Suprapubic skin (tissue), 4 donors: ENCODE measurements at regions not wholly inside any gene's neighbourhood (a gene's known extent, or its start where the extent isn't known, plus 50 kb on each side); places are given as distances from the start of the nearest gene placed in this dataset.

Experiments
- DNase-seq, 2 donors: peaks; one replicate each; pipeline ENCODE4 v3.0.0-alpha.2; 2019; ENCODE audit warnings: low spot score in 2 of 2
- H3K27ac ChIP-seq: fragments of 200-600 bp; sonication (generic); one replicate; pipeline ENCODE4 v1.5.1; 2019
- H3K27me3 ChIP-seq: fragments of 200-600 bp; sonication (generic); one replicate; pipeline ENCODE4 v1.5.1; 2019
- H3K36me3 ChIP-seq: fragments of 200-600 bp; sonication (generic); one replicate; pipeline ENCODE4 v1.5.1; 2019
- H3K4me1 ChIP-seq: fragments of 200-600 bp; sonication (generic); one replicate; pipeline ENCODE4 v1.5.1; 2019
- H3K4me3 ChIP-seq: fragments of 200-600 bp; sonication (generic); one replicate; pipeline ENCODE4 v1.5.1; 2019; ENCODE audit warnings: mild to moderate bottlenecking
- H3K9me3 ChIP-seq: fragments of 200-600 bp; sonication (generic); one replicate; pipeline ENCODE4 v1.5.1; 2019
- EP300 ChIP-seq: sonication (generic); formaldehyde crosslinking; IDR thresholded peaks from one replicate; pipeline ENCODE4 v1.6.1; 2017; ENCODE audit warnings: antibody characterized with exemption
- POLR2A ChIP-seq, 2 donors: fragments of 450-650 bp; IDR thresholded peaks; one replicate each; pipeline ENCODE4 v1.6.1; 2017; ENCODE audit warnings: antibody characterized with exemption in 2 of 2, mild to moderate bottlenecking in 2 of 2, moderate library complexity in 2 of 2
- POLR2AphosphoS5 ChIP-seq, 3 donors: sonication (generic); formaldehyde crosslinking; IDR thresholded peaks; one replicate each; pipeline ENCODE4 v1.6.1; 2017; ENCODE audit warnings: antibody characterized with exemption in 3 of 3
- WGBS: methylation state at CpG from one replicate; pipeline ENCODE4 v1.1.5; 2018; 5-methylcytosine and 5-hydroxymethylcytosine counted together
- TF ChIP-seq, protein P1 (sequence below), 2 donors: fragments of 200-600 bp in 1 of 2; fragments of 450-650 bp in 1 of 2; sonication (generic) in 1 of 2; IDR thresholded peaks; one replicate each; pipeline ENCODE4 v1.5.1; 2016 to 2019; ENCODE audit warnings: antibody characterized with exemption in 2 of 2, mild to moderate bottlenecking in 1 of 2, moderate library complexity in 1 of 2

- no peaks in the 10 kb centered on the region for H3K36me3 ChIP-seq
- H3K9me3 ChIP-seq, result peaks cover 4% of the 10 kb centered on the region
- WGBS, result 88% methylated on average over 12 of the region's 12 CpGs
- TF ChIP-seq, protein P1, sequence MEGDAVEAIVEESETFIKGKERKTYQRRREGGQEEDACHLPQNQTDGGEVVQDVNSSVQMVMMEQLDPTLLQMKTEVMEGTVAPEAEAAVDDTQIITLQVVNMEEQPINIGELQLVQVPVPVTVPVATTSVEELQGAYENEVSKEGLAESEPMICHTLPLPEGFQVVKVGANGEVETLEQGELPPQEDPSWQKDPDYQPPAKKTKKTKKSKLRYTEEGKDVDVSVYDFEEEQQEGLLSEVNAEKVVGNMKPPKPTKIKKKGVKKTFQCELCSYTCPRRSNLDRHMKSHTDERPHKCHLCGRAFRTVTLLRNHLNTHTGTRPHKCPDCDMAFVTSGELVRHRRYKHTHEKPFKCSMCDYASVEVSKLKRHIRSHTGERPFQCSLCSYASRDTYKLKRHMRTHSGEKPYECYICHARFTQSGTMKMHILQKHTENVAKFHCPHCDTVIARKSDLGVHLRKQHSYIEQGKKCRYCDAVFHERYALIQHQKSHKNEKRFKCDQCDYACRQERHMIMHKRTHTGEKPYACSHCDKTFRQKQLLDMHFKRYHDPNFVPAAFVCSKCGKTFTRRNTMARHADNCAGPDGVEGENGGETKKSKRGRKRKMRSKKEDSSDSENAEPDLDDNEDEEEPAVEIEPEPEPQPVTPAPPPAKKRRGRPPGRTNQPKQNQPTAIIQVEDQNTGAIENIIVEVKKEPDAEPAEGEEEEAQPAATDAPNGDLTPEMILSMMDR (IDR thresholded peaks at IDR 0.05), result no peak
- TF ChIP-seq EP300 (no peak), POLR2A (IDR thresholded peaks at IDR 0.05) (no peak), POLR2AphosphoS5 (IDR thresholded peaks at IDR 0.05) (no peak)
- peaks cover 3% of the 10 kb centered on the region for H3K27me3 ChIP-seq
- no peaks in the 10 kb centered on the region for H3K4me1 ChIP-seq
- H3K4me3 ChIP-seq, result no peak overlapping the region
- no peak for DNase-seq
- no peak overlapping the region for H3K27ac ChIP-seq
Measured at GRCh38 chr11:70620510-70621184, 222.3 kb downstream of the CTTN start.

- no peak overlapping the region for H3K27ac ChIP-seq
- TF ChIP-seq, protein P1 (IDR thresholded peaks at IDR 0.05), result no peak
- no peak for TF ChIP-seq POLR2A (IDR thresholded peaks at IDR 0.05)
- TF ChIP-seq EP300, result no peak
- TF ChIP-seq POLR2AphosphoS5 (IDR thresholded peaks at IDR 0.05), result no peak
- 95% methylated on average over 6 of the region's 6 CpGs for WGBS
Measured at GRCh38 chr11:70621241-70621640, 222.9 kb downstream of the CTTN start.

GRCh38 chr11:70622091-70622490 is 223.8 kb downstream of the CTTN start:
- WGBS, result 92% methylated on average over 9 of the region's 9 CpGs
- TF ChIP-seq POLR2A (IDR thresholded peaks at IDR 0.05) (no peak), POLR2AphosphoS5 (IDR thresholded peaks at IDR 0.05) (no peak), EP300 (no peak)
- TF ChIP-seq, protein P1 (IDR thresholded peaks at IDR 0.05), result no peak

More at GRCh38 chr11:70621241-70621640, 222.9 kb downstream of the CTTN start:
- Histone ChIP-seq H3K36me3 (no peaks in the 10 kb centered on the region), H3K27me3 (peaks cover 3% of the 10 kb centered on the region), H3K9me3 (no peaks in the 10 kb centered on the region), H3K4me3 (no peak overlapping the region), H3K4me1 (no peaks in the 10 kb centered on the region)
- DNase-seq, result no peak

DNA sequence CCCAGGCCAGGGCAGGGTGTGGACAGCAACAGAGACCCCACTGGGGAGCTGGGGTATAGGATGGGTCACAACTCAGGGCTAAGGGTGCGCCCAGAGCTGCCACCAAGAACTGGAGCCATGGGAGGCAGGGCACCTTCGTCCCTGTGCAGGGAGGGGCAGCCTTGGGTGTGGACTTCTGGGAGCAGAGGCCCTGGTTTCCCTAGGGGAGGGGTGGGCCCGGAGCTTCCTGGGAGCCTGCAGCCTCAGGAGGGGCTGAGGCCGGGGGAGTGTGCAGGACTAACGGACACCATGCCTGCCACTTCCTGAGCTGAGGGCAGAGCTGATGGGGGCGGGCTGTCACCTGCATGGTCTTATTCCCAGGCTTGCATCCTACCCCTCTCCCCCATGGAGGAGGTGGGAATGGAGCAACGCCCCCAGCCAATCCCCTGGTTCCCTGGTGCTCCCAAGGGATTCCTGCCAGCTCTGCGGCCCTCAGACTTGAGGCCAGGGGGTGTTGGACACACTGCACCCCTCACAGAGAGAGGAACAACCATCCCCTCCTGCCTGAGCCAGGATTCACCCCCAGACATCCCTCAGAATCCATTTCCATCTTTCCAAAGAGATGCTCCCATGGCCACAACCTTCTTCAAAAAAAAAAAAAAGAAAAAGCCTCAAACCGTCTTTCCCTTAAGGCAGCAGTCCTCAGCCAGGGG is 225.7 kb downstream of the CTTN start:
- Histone ChIP-seq H3K36me3 (no peaks in the 10 kb centered on the region), H3K9me3 (no peaks in the 10 kb centered on the region), H3K27me3 (peaks cover 3% of the 10 kb centered on the region), H3K4me1 (peaks cover 9% of the 10 kb centered on the region), H3K4me3 (no peak overlapping the region), H3K27ac (no peak overlapping the region)
- TF ChIP-seq, protein P1 (IDR thresholded peaks at IDR 0.05), result no peak
- TF ChIP-seq POLR2A (IDR thresholded peaks at IDR 0.05), result no peak
- TF ChIP-seq EP300, result no peak
- no peak for TF ChIP-seq POLR2AphosphoS5 (IDR thresholded peaks at IDR 0.05)
- 59% methylated on average over 4 of the region's 9 CpGs for WGBS
- no peak for DNase-seq

More at GRCh38 chr11:70622091-70622490, 223.8 kb downstream of the CTTN start:
- Histone ChIP-seq H3K27ac (no peak overlapping the region), H3K36me3 (no peaks in the 10 kb centered on the region), H3K4me3 (no peak overlapping the region), H3K4me1 (no peaks in the 10 kb centered on the region), H3K9me3 (no peaks in the 10 kb centered on the region), H3K27me3 (peaks cover 3% of the 10 kb centered on the region)
- DNase-seq, result no peak

GRCh38 chr11:70624598-70624993 is 226.3 kb downstream of the CTTN start:
- H3K27me3 ChIP-seq, result no peaks in the 10 kb centered on the region
- no peak overlapping the region for H3K27ac ChIP-seq
- H3K4me3 ChIP-seq, result no peak overlapping the region
- TF ChIP-seq EP300 (no peak), POLR2A (IDR thresholded peaks at IDR 0.05) (no peak)
- TF ChIP-seq, protein P1 (IDR thresholded peaks at IDR 0.05), result no peak
- H3K36me3 ChIP-seq, result no peaks in the 10 kb centered on the region
- H3K9me3 ChIP-seq, result no peaks in the 10 kb centered on the region
- no peak for DNase-seq
- peaks cover 9% of the 10 kb centered on the region for H3K4me1 ChIP-seq
- 72% methylated on average over 10 of the region's 10 CpGs for WGBS
